ENCODE measurements at regions not wholly inside any gene's neighbourhood (a gene's known extent, or its start where the extent isn't known, plus 50 kb on each side); places are given as distances from the start of the nearest gene placed in this dataset.

DNA sequence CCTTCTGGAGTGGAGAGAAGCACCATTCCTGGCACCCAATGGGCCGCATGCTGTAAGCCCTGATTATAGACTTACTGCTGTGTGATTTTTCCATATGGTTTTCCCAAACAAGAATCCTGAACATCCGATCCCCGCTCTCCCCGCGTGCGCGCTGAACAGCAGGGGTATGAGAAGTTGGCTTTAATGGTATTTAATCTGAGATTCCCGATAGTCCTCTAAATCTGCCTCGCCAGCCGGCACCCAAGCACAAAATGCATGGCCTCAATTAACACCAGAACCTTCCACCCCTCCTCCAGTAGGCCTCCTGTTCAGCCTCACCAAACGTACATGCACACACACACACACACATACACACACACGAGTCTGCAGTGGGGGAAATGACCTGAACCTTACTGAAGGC is 480.3 kb downstream of the BCL11A start:
- peaks cover 20% of the 10 kb centered on the region for H3K4me1 Mint-ChIP-seq
- H3K9me3 Mint-ChIP-seq: no peaks in the 10 kb centered on the region
- no peak overlapping the region for H3K27ac Mint-ChIP-seq
- TF ChIP-seq CTCF (IDR thresholded peaks at IDR 0.05; ENCODE audit: unreplicated experiment in 3 of 3): no peak
- no peak overlapping the region for H3K4me3 Mint-ChIP-seq
- no peaks in the 10 kb centered on the region for H3K36me3 Mint-ChIP-seq (ENCODE audit: low read depth)
- H3K27me3 Mint-ChIP-seq (ENCODE audit: low read depth): peaks cover 33% of the 10 kb centered on the region

DNA sequence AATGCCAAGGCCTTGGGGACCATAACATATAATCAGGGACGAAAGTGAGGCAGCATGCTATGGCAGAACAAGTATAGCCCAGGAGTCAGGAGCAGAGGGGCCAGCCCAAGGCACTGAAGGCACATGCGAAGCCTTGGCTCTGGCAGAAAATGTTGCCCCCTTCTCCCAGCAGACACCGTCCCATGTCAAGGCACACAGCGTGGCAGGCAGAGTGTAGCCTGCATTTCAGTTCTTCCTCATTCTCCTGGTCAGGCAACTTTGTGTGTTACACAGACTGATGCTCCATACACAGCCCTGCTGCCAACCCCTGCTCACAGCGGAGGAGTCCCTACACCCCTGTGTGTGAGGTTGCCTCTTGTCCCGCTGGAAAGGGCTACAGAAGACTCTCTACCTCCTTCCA is 480.8 kb downstream of the BCL11A start:
- no peaks in the 10 kb centered on the region for H3K36me3 Mint-ChIP-seq (ENCODE audit: low read depth)
- H3K9me3 Mint-ChIP-seq: no peaks in the 10 kb centered on the region
- H3K4me3 Mint-ChIP-seq: no peak overlapping the region
- no peak overlapping the region for H3K27ac Mint-ChIP-seq
- H3K27me3 Mint-ChIP-seq (ENCODE audit: low read depth): peaks cover 39% of the 10 kb centered on the region
- no peak for TF ChIP-seq CTCF (IDR thresholded peaks at IDR 0.05; ENCODE audit: unreplicated experiment in 3 of 3)
- H3K4me1 Mint-ChIP-seq: peaks cover 20% of the 10 kb centered on the region

DNA sequence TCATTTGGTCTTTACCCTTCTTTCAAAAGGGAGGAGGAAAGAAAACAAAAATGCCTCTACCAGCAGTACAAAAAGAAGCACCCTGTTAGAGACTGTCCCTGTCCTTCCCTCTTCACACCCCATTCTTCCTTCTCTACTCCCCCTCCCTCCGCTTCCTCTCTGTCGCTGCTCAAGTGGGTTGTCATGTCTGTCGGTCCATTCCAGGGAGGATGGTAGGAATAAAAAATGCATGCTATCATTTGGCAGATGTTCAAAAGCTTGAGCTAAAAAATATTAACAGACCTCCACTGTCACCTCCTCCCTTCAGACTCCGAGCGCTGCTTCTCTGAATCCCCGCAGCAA is 482.0 kb downstream of the BCL11A start:
- H3K36me3 Mint-ChIP-seq (ENCODE audit: low read depth): no peaks in the 10 kb centered on the region
- H3K4me3 Mint-ChIP-seq: no peak overlapping the region
- H3K9me3 Mint-ChIP-seq: no peaks in the 10 kb centered on the region
- peak overlapping the region in 2 of 3 experiments; percentile 3 to 13 for H3K27ac Mint-ChIP-seq
- TF ChIP-seq CTCF (IDR thresholded peaks at IDR 0.05; ENCODE audit: unreplicated experiment in 3 of 3): no peak
- H3K4me1 Mint-ChIP-seq: peaks cover 20% of the 10 kb centered on the region
- H3K27me3 Mint-ChIP-seq (ENCODE audit: low read depth): peaks cover 41% of the 10 kb centered on the region

DNA sequence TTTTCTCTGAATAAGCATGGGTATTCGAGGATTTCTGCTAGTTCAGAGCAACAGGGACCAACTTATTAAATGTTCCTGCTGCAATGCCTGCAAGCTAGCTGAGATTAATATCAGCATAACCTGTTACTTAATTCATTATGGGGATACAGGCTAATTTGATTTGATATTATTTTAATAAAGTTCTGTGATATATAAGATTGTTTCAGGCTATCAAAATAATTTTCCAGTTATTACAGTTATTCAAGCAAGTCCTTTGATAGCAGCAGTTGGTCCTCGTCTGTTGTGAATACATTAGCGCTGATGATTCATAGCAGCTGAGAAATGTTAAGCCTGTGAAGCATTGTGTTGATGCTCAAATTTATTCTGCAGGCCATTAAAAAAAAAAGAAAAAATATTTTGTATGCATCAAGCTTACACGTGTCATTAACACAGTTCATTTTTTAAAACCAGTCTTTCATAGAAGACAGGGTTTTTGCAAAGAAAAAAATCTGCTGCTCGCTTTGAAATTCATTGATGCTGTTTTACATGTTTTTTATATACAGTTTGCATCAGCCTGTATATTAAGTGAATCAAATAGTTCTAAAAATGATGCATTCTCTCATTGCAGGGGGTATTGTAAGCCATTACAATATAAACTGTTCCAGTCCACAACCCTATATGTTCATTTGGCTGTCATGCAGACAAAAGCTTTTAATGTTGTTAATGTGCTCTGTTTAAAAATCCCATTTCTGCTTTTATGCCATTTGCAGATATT is 482.5 kb downstream of the BCL11A start:
- H3K9me3 Mint-ChIP-seq: no peaks in the 10 kb centered on the region
- H3K36me3 Mint-ChIP-seq (ENCODE audit: low read depth): no peaks in the 10 kb centered on the region
- no peak overlapping the region for H3K4me3 Mint-ChIP-seq
- H3K27ac Mint-ChIP-seq: peak overlapping the region in 1 of 3 experiments; percentile 13
- peaks cover 20% of the 10 kb centered on the region for H3K4me1 Mint-ChIP-seq
- TF ChIP-seq CTCF (IDR thresholded peaks at IDR 0.05; ENCODE audit: unreplicated experiment in 3 of 3): no peak
- H3K27me3 Mint-ChIP-seq (ENCODE audit: low read depth): peaks cover 41% of the 10 kb centered on the region

GRCh38 chr2:60070196-60070595 is 483.3 kb downstream of the BCL11A start:
- TF ChIP-seq CTCF (IDR thresholded peaks at IDR 0.05; ENCODE audit: unreplicated experiment in 3 of 3): no peak
- no peaks in the 10 kb centered on the region for H3K36me3 Mint-ChIP-seq (ENCODE audit: low read depth)
- H3K27me3 Mint-ChIP-seq (ENCODE audit: low read depth): peaks cover 39% of the 10 kb centered on the region
- H3K4me3 Mint-ChIP-seq: no peak overlapping the region
- H3K4me1 Mint-ChIP-seq: peaks cover 20% of the 10 kb centered on the region
- H3K9me3 Mint-ChIP-seq: no peaks in the 10 kb centered on the region
- H3K27ac Mint-ChIP-seq: no peak overlapping the region

DNA sequence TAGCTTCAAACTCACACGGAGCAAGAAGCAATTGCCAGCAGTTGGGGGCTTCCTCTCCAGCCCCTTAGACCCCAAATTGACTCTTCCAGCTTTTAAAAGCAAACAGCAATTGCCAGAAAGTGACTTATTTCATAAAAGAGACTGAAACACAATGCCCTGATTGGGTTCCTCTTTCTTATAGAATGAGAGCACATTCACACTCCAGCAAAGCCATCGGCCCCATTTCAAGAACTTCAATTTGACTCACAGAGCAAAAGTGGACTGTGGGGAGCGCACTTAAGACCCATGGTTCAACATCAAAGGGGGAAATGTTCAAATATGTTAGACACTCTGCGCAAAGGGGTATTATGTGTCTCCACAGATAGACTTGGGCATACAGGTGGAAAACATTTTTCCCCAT is 484.7 kb downstream of the BCL11A start:
- no peak overlapping the region for H3K27ac Mint-ChIP-seq
- no peaks in the 10 kb centered on the region for H3K9me3 Mint-ChIP-seq
- H3K4me3 Mint-ChIP-seq: no peak overlapping the region
- peaks cover 27% of the 10 kb centered on the region for H3K4me1 Mint-ChIP-seq
- TF ChIP-seq CTCF (IDR thresholded peaks at IDR 0.05; ENCODE audit: unreplicated experiment in 3 of 3): no peak
- no peaks in the 10 kb centered on the region for H3K36me3 Mint-ChIP-seq (ENCODE audit: low read depth)
- peaks cover 30% of the 10 kb centered on the region for H3K27me3 Mint-ChIP-seq (ENCODE audit: low read depth)

Measured in nephron (organoid).